Fibroblast of the aortic adventitia (primary cell): ENCODE measurements at regions not wholly inside any gene's neighbourhood (a gene's known extent, or its start where the extent isn't known, plus 50 kb on each side); places are given as distances from the start of the nearest gene placed in this dataset.

Experiments used
- DNase-seq: peaks from one replicate; pipeline ENCODE4 v3.0.0-alpha.2; 2010; ENCODE audit warnings: low read depth
- H3K4me3 ChIP-seq: 2 replicates; pipeline ENCODE4 v1.5.1; 2011; ENCODE audit warnings: low read depth, mild to moderate bottlenecking, control low read depth, low read length, moderate library complexity
- CTCF ChIP-seq: IDR thresholded peaks from 2 replicates; pipeline ENCODE4 v1.5.1; 2011; ENCODE audit warnings: mild to moderate bottlenecking, low read length, control low read depth, inconsistent platforms; ENCODE audit not compliant: insufficient read depth

- no peak overlapping the region for H3K4me3 ChIP-seq
- peak; percentile 12 for DNase-seq
- no peak for TF ChIP-seq CTCF
Measured at GRCh38 chr6:21478411-21478810, 115.1 kb upstream of the SOX4 start.

GRCh38 chr6:21478883-21479539 lies 114.5 kb upstream of the SOX4 start:
- DNase-seq: peak; percentile 71
- peak overlapping the region; percentile 45 for H3K4me3 ChIP-seq
- no peak for TF ChIP-seq CTCF

- TF ChIP-seq CTCF: no peak
- no peak overlapping the region for H3K4me3 ChIP-seq
- DNase-seq: no peak
Measured at GRCh38 chr6:21486115-21486514, 107.4 kb upstream of the SOX4 start.

- no peak for DNase-seq
- no peak for TF ChIP-seq CTCF
- H3K4me3 ChIP-seq: no peak overlapping the region
Measured at GRCh38 chr6:21489826-21490225, 103.7 kb upstream of the SOX4 start.

GRCh38 chr6:21491955-21492354 lies 101.6 kb upstream of the SOX4 start:
- no peak for DNase-seq
- no peak overlapping the region for H3K4me3 ChIP-seq
- TF ChIP-seq CTCF: no peak

- no peak for DNase-seq
- no peak overlapping the region for H3K4me3 ChIP-seq
- no peak for TF ChIP-seq CTCF
Measured at GRCh38 chr6:21494505-21494904, 99.0 kb upstream of the SOX4 start.

- TF ChIP-seq CTCF: no peak
- H3K4me3 ChIP-seq: no peak overlapping the region
- DNase-seq: no peak
Measured at GRCh38 chr6:21496196-21496595, 97.4 kb upstream of the SOX4 start.
